ENCODE measurements at regions not wholly inside any gene's neighbourhood (a gene's known extent, or its start where the extent isn't known, plus 50 kb on each side); places are given as distances from the start of the nearest gene placed in this dataset.

- Histone ChIP-seq H3K4me1 (ENCODE audit: insufficient read depth, low read length) (no peaks in the 10 kb centered on the region), H3K36me3 (ENCODE audit: insufficient read depth, low read length) (no peaks in the 10 kb centered on the region), H3K4me3 (ENCODE audit: low read length in 2 of 2) (no peak overlapping the region), H3K27ac (ENCODE audit: low read depth, low read length) (no peak overlapping the region), H3K9me3 (ENCODE audit: control insufficient read depth in 1 of 2, low read length in 2 of 2) (no peaks in the 10 kb centered on the region), H3K27me3 (ENCODE audit: insufficient read depth, low read length) (no peaks in the 10 kb centered on the region)
- Mint-ChIP-seq H3K4me3 (no peak overlapping the region), H3K27ac (no peak overlapping the region), H3K9me3 (peaks cover 0 to 10% (median 5%) of the 10 kb centered on the region in 8 donors), H3K4me1 (no peaks in the 10 kb centered on the region), H3K36me3 (no peaks in the 10 kb centered on the region), H3K27me3 (peaks cover 2 to 5% of the 10 kb centered on the region in 2 donors)
- ChIA-PET CTCF (ENCODE audit: partially characterized antibody) (no interaction called here), POLR2A (ENCODE audit: partially characterized antibody) (no interaction called here)
- intact Hi-C loops (cut with micrococcal nuclease), result no loop called here
- no peak for DNase-seq
These were observed 363.6 kb downstream of the CTTN start for GRCh38 chr11:70761908-70762337.

- peaks cover 0 to 10% (median 5%) of the 10 kb centered on the region in 8 donors for H3K9me3 Mint-ChIP-seq
- no peak overlapping the region for H3K27ac Mint-ChIP-seq
- ChIA-PET POLR2A (ENCODE audit: partially characterized antibody) (no interaction called here), CTCF (ENCODE audit: partially characterized antibody) (no interaction called here)
- H3K36me3 ChIP-seq (ENCODE audit: insufficient read depth, low read length), result no peaks in the 10 kb centered on the region
- H3K9me3 ChIP-seq (ENCODE audit: control insufficient read depth in 1 of 2, low read length in 2 of 2), result no peaks in the 10 kb centered on the region
- H3K36me3 Mint-ChIP-seq, result no peaks in the 10 kb centered on the region
- no peak overlapping the region for H3K4me3 ChIP-seq (ENCODE audit: low read length in 2 of 2)
- H3K4me1 Mint-ChIP-seq, result no peaks in the 10 kb centered on the region
- no peak overlapping the region for H3K4me3 Mint-ChIP-seq
- no peak for DNase-seq
- H3K27me3 Mint-ChIP-seq, result peaks cover 2 to 9% of the 10 kb centered on the region in 2 donors
- intact Hi-C loops (cut with micrococcal nuclease), result no loop called here
- no peaks in the 10 kb centered on the region for H3K27me3 ChIP-seq (ENCODE audit: insufficient read depth, low read length)
- H3K27ac ChIP-seq (ENCODE audit: low read depth, low read length), result no peak overlapping the region
- H3K4me1 ChIP-seq (ENCODE audit: insufficient read depth, low read length), result no peaks in the 10 kb centered on the region
These were observed 364.5 kb downstream of the CTTN start for GRCh38 chr11:70762810-70763209.

GRCh38 chr11:70763606-70764005, 365.3 kb downstream of the CTTN start:
- intact Hi-C loops (cut with micrococcal nuclease), result no loop called here
- no peaks in the 10 kb centered on the region for H3K9me3 ChIP-seq (ENCODE audit: control insufficient read depth in 1 of 2, low read length in 2 of 2)
- H3K27ac Mint-ChIP-seq, result no peak overlapping the region
- peaks cover 0 to 10% (median 4%) of the 10 kb centered on the region in 8 donors for H3K9me3 Mint-ChIP-seq
- no peaks in the 10 kb centered on the region for H3K36me3 Mint-ChIP-seq
- no peak overlapping the region for H3K4me3 ChIP-seq (ENCODE audit: low read length in 2 of 2)
- no peak for DNase-seq
- no peak overlapping the region for H3K27ac ChIP-seq (ENCODE audit: low read depth, low read length)
- POLR2A ChIA-PET (ENCODE audit: partially characterized antibody), result no interaction called here
- no peaks in the 10 kb centered on the region for H3K4me1 Mint-ChIP-seq
- peaks cover 2 to 7% of the 10 kb centered on the region in 2 donors for H3K27me3 Mint-ChIP-seq
- H3K27me3 ChIP-seq (ENCODE audit: insufficient read depth, low read length), result no peaks in the 10 kb centered on the region
- H3K4me3 Mint-ChIP-seq, result no peak overlapping the region
- H3K36me3 ChIP-seq (ENCODE audit: insufficient read depth, low read length), result no peaks in the 10 kb centered on the region
- CTCF ChIA-PET (ENCODE audit: partially characterized antibody), result no interaction called here
- no peaks in the 10 kb centered on the region for H3K4me1 ChIP-seq (ENCODE audit: insufficient read depth, low read length)

- DNase-seq, result no peak
- no peaks in the 10 kb centered on the region for H3K9me3 ChIP-seq (ENCODE audit: control insufficient read depth in 1 of 2, low read length in 2 of 2)
- no peaks in the 10 kb centered on the region for H3K36me3 Mint-ChIP-seq
- ChIA-PET CTCF (ENCODE audit: partially characterized antibody) (no interaction called here), POLR2A (ENCODE audit: partially characterized antibody) (no interaction called here)
- intact Hi-C loops (cut with micrococcal nuclease), result no loop called here
- H3K27ac Mint-ChIP-seq, result no peak overlapping the region
- no peak overlapping the region for H3K4me3 ChIP-seq (ENCODE audit: low read length in 2 of 2)
- H3K9me3 Mint-ChIP-seq, result peaks cover 0 to 10% (median 4%) of the 10 kb centered on the region in 8 donors
- H3K4me1 ChIP-seq (ENCODE audit: insufficient read depth, low read length), result no peaks in the 10 kb centered on the region
- H3K36me3 ChIP-seq (ENCODE audit: insufficient read depth, low read length), result no peaks in the 10 kb centered on the region
- H3K4me1 Mint-ChIP-seq, result no peaks in the 10 kb centered on the region
- no peak overlapping the region for H3K4me3 Mint-ChIP-seq
- H3K27me3 Mint-ChIP-seq, result peaks cover 2 to 5% of the 10 kb centered on the region in 2 donors
- no peak overlapping the region for H3K27ac ChIP-seq (ENCODE audit: low read depth, low read length)
- no peaks in the 10 kb centered on the region for H3K27me3 ChIP-seq (ENCODE audit: insufficient read depth, low read length)
These were observed 366.1 kb downstream of the CTTN start for GRCh38 chr11:70764356-70764905.

- Mint-ChIP-seq H3K27ac (no peak overlapping the region), H3K27me3 (peaks cover 2 to 4% of the 10 kb centered on the region in 2 donors), H3K4me1 (no peaks in the 10 kb centered on the region), H3K9me3 (peaks cover 0 to 4% (median 0%) of the 10 kb centered on the region in 8 donors), H3K36me3 (no peaks in the 10 kb centered on the region), H3K4me3 (no peak overlapping the region)
- Histone ChIP-seq H3K9me3 (ENCODE audit: control insufficient read depth in 1 of 2, low read length in 2 of 2) (no peaks in the 10 kb centered on the region), H3K4me1 (ENCODE audit: insufficient read depth, low read length) (no peaks in the 10 kb centered on the region), H3K36me3 (ENCODE audit: insufficient read depth, low read length) (no peaks in the 10 kb centered on the region), H3K4me3 (ENCODE audit: low read length in 2 of 2) (no peak overlapping the region), H3K27me3 (ENCODE audit: insufficient read depth, low read length) (no peaks in the 10 kb centered on the region), H3K27ac (ENCODE audit: low read depth, low read length) (no peak overlapping the region)
- intact Hi-C loops (cut with micrococcal nuclease), result no loop called here
- ChIA-PET CTCF (ENCODE audit: partially characterized antibody) (no interaction called here), POLR2A (ENCODE audit: partially characterized antibody) (no interaction called here)
- DNase-seq, result no peak
These were observed 368.6 kb downstream of the CTTN start for GRCh38 chr11:70766901-70767300.

GRCh38 chr11:70768346-70769095, 370.2 kb downstream of the CTTN start:
- no peaks in the 10 kb centered on the region for H3K9me3 ChIP-seq (ENCODE audit: control insufficient read depth in 1 of 2, low read length in 2 of 2)
- no peaks in the 10 kb centered on the region for H3K4me1 ChIP-seq (ENCODE audit: insufficient read depth, low read length)
- intact Hi-C loops (cut with micrococcal nuclease), result no loop called here
- H3K36me3 ChIP-seq (ENCODE audit: insufficient read depth, low read length), result no peaks in the 10 kb centered on the region
- Mint-ChIP-seq H3K9me3 (peaks cover 0 to 4% (median 0%) of the 10 kb centered on the region in 8 donors), H3K4me3 (no peak overlapping the region), H3K4me1 (no peaks in the 10 kb centered on the region), H3K36me3 (no peaks in the 10 kb centered on the region), H3K27me3 (peaks cover 2 to 4% of the 10 kb centered on the region in 2 donors), H3K27ac (no peak overlapping the region)
- POLR2A ChIA-PET (ENCODE audit: partially characterized antibody), result no interaction called here
- no peak for DNase-seq
- H3K27me3 ChIP-seq (ENCODE audit: insufficient read depth, low read length), result no peaks in the 10 kb centered on the region
- H3K4me3 ChIP-seq (ENCODE audit: low read length in 2 of 2), result no peak overlapping the region
- no peak overlapping the region for H3K27ac ChIP-seq (ENCODE audit: low read depth, low read length)
- CTCF ChIA-PET (ENCODE audit: partially characterized antibody), result no interaction called here

- no peaks in the 10 kb centered on the region for H3K4me1 Mint-ChIP-seq
These were observed 370.8 kb downstream of the CTTN start for GRCh38 chr11:70769106-70769505.

More at GRCh38 chr11:70769106-70769505, 370.8 kb downstream of the CTTN start:
- Histone ChIP-seq H3K9me3 (ENCODE audit: control insufficient read depth in 1 of 2, low read length in 2 of 2) (no peaks in the 10 kb centered on the region), H3K4me3 (ENCODE audit: low read length in 2 of 2) (no peak overlapping the region), H3K27me3 (ENCODE audit: insufficient read depth, low read length) (no peaks in the 10 kb centered on the region), H3K36me3 (ENCODE audit: insufficient read depth, low read length) (no peaks in the 10 kb centered on the region), H3K27ac (ENCODE audit: low read depth, low read length) (no peak overlapping the region), H3K4me1 (ENCODE audit: insufficient read depth, low read length) (no peaks in the 10 kb centered on the region)
- Mint-ChIP-seq H3K27me3 (peaks cover 2 to 4% of the 10 kb centered on the region in 2 donors), H3K36me3 (no peaks in the 10 kb centered on the region), H3K9me3 (peaks cover 0 to 4% (median under 1%) of the 10 kb centered on the region in 8 donors), H3K4me3 (no peak overlapping the region), H3K27ac (no peak overlapping the region)
- DNase-seq, result no peak
- intact Hi-C loops (cut with micrococcal nuclease), result no loop called here
- POLR2A ChIA-PET (ENCODE audit: partially characterized antibody), result no interaction called here
- CTCF ChIA-PET (ENCODE audit: partially characterized antibody), result no interaction called here

Data from CD4-positive, alpha-beta memory T cell (primary cell).